ENCODE measurements at regions not wholly inside any gene's neighbourhood (a gene's known extent, or its start where the extent isn't known, plus 50 kb on each side); places are given as distances from the start of the nearest gene placed in this dataset.
"Not testable (repeated sequence)": the region's sequence is repeated elsewhere in the genome, so short reads cannot be mapped to it uniquely, and the experiment has no call there.

GRCh38 chr6:137305691-137306090 is 86.5 kb upstream of the IFNGR1 start:
- no peaks in the 10 kb centered on the region for H3K36me3 ChIP-seq (replicated peaks in 1 of 2; ENCODE audit: insufficient read depth in 1 of 2, low read depth in 2 of 2)
- WGBS, 2 donors: 85 to 90% methylated on average over 2 of the region's 2 CpGs
- no peak for ATAC-seq
- H3K4me1 ChIP-seq: peaks cover 13% of the 10 kb centered on the region
- intact Hi-C loops (cut with DNase I): no loop called here
- TF ChIP-seq POLR2A (IDR thresholded peaks at IDR 0.05): no peak
- TF ChIP-seq CTCF (IDR thresholded peaks at IDR 0.05): no peak
- H3K4me3 ChIP-seq: no peak overlapping the region
- H3K9me3 ChIP-seq: no peaks in the 10 kb centered on the region
- H3K27me3 ChIP-seq: no peaks in the 10 kb centered on the region
- DNase-seq: no peak
- H3K27ac ChIP-seq: no peak overlapping the region

- WGBS, 2 donors: 70 to 79% methylated on average over 4 of the region's 4 CpGs
- DNase-seq: no peak
- H3K9me3 ChIP-seq: no peaks in the 10 kb centered on the region
- TF ChIP-seq POLR2A (IDR thresholded peaks at IDR 0.05) (no peak), CTCF (IDR thresholded peaks at IDR 0.05) (no peak)
- H3K4me1 ChIP-seq: peaks cover 5% of the 10 kb centered on the region
- no peaks in the 10 kb centered on the region for H3K27me3 ChIP-seq
- H3K27ac ChIP-seq: no peak overlapping the region
- H3K4me3 ChIP-seq: no peak overlapping the region
- ATAC-seq: no peak
- intact Hi-C loops (cut with DNase I): no loop called here
- no peaks in the 10 kb centered on the region for H3K36me3 ChIP-seq (replicated peaks in 1 of 2; ENCODE audit: insufficient read depth in 1 of 2, low read depth in 2 of 2)
Measured at GRCh38 chr6:137304020-137304780, 85.0 kb upstream of the IFNGR1 start.

- ATAC-seq: no peak
- Histone ChIP-seq H3K4me3 (no peak overlapping the region), H3K27me3 (no peaks in the 10 kb centered on the region), H3K9me3 (no peaks in the 10 kb centered on the region), H3K27ac (no peak overlapping the region), H3K4me1 (no peaks in the 10 kb centered on the region), H3K36me3 (replicated peaks in 1 of 2; ENCODE audit: insufficient read depth in 1 of 2, low read depth in 2 of 2) (no peaks in the 10 kb centered on the region)
- 76 to 84% methylated on average over 2 of the region's 2 CpGs for WGBS, 2 donors
- no peak for DNase-seq
- intact Hi-C loops (cut with DNase I): no loop called here
- TF ChIP-seq CTCF (IDR thresholded peaks at IDR 0.05) (no peak), POLR2A (IDR thresholded peaks at IDR 0.05) (no peak)
Measured at GRCh38 chr6:137303441-137303840, 84.3 kb upstream of the IFNGR1 start.

- Histone ChIP-seq H3K4me3 (no peak overlapping the region), H3K27ac (no peak overlapping the region), H3K9me3 (no peaks in the 10 kb centered on the region), H3K36me3 (replicated peaks in 1 of 2; ENCODE audit: insufficient read depth in 1 of 2, low read depth in 2 of 2) (no peaks in the 10 kb centered on the region), H3K27me3 (no peaks in the 10 kb centered on the region), H3K4me1 (no peaks in the 10 kb centered on the region)
- ATAC-seq (no peak), DNase-seq (no peak)
- WGBS, 2 donors: 47 to 56% methylated on average over 3 of the region's 3 CpGs
- TF ChIP-seq CTCF (IDR thresholded peaks at IDR 0.05): no peak
- TF ChIP-seq POLR2A (IDR thresholded peaks at IDR 0.05): no peak
- intact Hi-C loops (cut with DNase I): no loop called here
Measured at GRCh38 chr6:137299681-137300080, 80.5 kb upstream of the IFNGR1 start.

- ATAC-seq: no peak
- TF ChIP-seq CTCF (IDR thresholded peaks at IDR 0.05): no peak
- TF ChIP-seq POLR2A (IDR thresholded peaks at IDR 0.05): no peak
- Histone ChIP-seq H3K27me3 (no peaks in the 10 kb centered on the region), H3K36me3 (replicated peaks in 1 of 2; ENCODE audit: insufficient read depth in 1 of 2, low read depth in 2 of 2) (no peaks in the 10 kb centered on the region), H3K4me1 (no peaks in the 10 kb centered on the region), H3K4me3 (no peak overlapping the region), H3K27ac (no peak overlapping the region), H3K9me3 (no peaks in the 10 kb centered on the region)
- WGBS, 2 donors: 53 to 63% methylated on average over 5 of the region's 5 CpGs
- intact Hi-C loops (cut with DNase I): no loop called here
- peak in 1 of 4 donors; percentile 36 for DNase-seq
Measured at GRCh38 chr6:137297887-137298286, 78.7 kb upstream of the IFNGR1 start.

GRCh38 chr6:137292326-137292725 is 73.1 kb upstream of the IFNGR1 start:
- ATAC-seq; H3K27ac ChIP-seq; H3K9me3 ChIP-seq; H3K36me3 ChIP-seq (replicated peaks in 1 of 2; ENCODE audit: insufficient read depth in 1 of 2, low read depth in 2 of 2); intact Hi-C loops (cut with DNase I); DNase-seq; H3K4me3 ChIP-seq; H3K27me3 ChIP-seq: not testable (repeated sequence)
- WGBS, 2 donors: 81 to 91% methylated on average over 3 of the region's 3 CpGs
- H3K4me1 ChIP-seq: peaks cover 13% of the 10 kb centered on the region

Data from body of pancreas (tissue), 4 donors.